Fibroblast of upper back skin (primary cell): ENCODE measurements at regions not wholly inside any gene's neighbourhood (a gene's known extent, or its start where the extent isn't known, plus 50 kb on each side); places are given as distances from the start of the nearest gene placed in this dataset.

Source experiments
- DNase-seq: peaks from one replicate; pipeline ENCODE4 v3.0.0-alpha.2; 2013

DNA sequence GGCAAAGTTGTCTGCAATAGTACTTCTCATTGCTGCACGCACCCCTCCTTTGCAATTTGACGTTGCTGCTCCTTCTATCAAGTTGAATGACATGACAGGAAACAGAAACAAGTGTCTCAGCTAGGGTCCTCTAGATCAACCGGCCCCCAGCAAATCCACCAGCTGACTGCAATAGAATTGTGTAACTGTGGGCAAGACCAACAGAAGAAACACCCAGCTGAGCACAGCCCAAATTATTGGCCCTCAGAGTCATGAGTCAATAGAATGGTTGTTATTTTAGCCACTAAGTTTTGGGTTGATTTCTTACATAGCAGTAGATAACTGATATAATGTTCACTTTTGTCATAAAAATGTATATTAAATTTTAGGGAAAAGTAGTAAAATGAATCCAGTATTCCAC, 202.7 kb downstream of the MAFB start:
- no peak for DNase-seq

DNA sequence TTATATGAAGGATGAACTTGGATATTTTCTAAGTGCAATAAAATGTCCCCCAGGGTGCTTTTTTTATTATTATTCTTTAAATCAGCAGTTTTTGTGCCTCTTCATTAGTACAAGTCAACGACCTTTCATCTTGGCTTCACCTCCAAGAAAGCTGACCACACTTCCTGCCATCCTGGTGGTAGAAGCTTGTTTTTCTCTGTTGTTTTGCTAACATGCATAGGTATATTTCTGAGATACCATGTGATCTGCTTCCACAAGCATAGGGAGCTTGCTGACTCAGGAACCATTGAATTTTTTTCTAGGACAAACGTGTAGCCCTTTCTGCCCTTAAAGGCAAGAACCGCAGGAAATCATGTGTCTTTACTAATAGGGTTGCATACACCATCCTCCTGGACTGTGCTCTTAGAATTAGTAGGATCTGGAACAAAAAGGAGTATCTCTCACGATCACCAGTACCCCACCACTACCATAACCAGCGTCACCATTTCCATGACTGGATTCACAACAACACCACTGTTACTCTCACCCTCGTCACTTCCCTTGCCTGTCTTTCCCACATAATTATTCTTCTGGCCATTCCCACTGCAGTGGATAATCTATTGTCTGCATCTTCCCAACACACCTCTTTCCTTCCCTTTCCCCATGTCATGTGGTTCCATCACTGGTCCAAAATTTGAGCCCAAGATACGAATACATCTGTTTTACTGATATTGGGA, 207.1 kb downstream of the MAFB start:
- DNase-seq, result no peak

DNA sequence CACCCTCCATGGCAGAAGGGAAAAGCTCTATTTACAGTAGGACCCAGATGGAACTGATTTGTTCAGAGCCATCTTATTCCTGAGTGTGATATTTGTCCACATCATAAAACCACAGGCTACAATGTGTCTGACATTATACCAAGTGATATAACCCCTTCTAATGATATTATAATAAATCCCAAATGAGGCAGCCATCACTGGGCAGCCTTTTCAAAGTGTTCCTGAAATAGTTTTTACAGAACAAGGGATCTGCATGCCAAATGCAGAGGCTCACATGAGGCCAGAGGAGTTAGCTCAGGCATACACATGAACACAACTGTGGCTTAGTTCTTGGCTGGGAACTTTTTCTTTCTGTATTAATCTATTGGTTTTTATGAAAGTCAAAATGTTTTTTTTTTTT, 207.7 kb downstream of the MAFB start:
- peak; percentile 42 for DNase-seq

DNA sequence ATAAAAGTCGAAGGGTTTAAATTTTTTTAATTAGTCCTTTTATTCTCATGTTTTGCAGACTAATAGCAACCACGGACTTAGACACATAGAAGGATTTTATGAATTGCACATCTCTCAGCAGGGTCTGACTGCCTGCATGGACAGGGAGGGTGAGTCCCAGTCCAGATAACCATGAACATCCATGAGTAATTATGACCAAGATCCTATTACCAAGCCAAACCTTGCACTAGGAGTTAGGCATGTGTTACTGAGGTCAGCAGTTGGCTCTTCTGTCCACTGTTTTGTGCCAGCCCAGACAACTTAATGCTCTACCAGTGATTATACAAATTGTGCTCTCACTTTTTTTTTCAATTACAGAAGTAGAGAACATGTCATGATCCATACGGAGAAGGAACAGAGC, 211.2 kb downstream of the MAFB start:
- DNase-seq, result no peak

DNA sequence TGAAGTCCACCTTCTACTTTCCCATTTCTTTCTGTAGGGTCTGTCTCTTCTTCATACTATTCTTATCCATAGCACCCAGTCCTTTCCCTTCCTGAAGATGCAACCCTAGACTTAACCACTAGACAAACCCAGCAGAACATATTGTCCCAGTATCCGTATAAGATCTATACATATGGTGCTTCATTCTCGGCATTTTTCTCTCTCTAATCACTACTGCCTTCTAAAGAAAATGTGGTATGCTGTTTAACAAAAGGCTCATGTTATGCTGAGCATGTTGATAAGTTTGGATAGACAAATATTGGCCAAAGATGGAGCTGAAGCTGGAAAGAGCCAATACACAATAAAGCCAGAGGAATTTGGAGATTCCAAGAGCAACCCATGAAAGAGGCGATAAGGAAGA, 212.6 kb downstream of the MAFB start:
- DNase-seq, result peak; percentile 44

DNA sequence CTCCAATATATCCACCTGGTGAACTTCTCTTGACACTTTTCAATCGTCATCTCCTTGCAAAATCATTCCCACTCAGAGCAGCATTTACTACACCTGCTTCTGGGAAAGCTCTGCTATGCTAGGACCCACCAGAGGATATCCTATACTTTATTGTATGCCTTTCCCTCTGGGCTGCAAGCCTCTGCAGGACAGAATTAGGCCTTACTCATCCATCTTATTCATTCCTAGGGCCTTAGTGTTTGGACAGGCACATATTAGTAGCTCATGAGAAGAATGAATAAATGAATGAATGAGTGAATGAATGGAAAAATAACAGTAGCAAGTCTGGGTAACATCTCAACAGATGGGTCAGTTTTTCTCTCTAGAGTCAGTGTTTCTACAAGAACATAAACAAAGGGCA, 216.1 kb downstream of the MAFB start:
- no peak for DNase-seq

DNA sequence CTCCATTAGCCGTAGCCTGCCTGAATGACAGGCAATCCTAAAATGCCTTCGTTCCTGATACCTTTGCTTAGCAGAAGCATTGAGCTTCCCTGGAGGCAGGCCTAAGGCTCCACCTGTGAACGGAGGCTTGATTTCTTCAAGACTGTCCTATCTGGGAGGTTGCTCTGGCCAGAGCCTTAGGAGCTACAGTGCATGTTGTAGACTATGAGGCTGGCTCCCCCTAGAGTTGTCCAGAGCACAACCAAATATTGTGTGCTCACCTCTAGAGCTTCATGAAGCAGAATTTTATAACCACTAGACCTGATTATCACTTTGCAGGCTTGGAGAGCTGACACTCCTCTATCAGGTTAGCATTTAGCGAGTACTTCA, 217.8 kb downstream of the MAFB start:
- DNase-seq, result no peak

DNA sequence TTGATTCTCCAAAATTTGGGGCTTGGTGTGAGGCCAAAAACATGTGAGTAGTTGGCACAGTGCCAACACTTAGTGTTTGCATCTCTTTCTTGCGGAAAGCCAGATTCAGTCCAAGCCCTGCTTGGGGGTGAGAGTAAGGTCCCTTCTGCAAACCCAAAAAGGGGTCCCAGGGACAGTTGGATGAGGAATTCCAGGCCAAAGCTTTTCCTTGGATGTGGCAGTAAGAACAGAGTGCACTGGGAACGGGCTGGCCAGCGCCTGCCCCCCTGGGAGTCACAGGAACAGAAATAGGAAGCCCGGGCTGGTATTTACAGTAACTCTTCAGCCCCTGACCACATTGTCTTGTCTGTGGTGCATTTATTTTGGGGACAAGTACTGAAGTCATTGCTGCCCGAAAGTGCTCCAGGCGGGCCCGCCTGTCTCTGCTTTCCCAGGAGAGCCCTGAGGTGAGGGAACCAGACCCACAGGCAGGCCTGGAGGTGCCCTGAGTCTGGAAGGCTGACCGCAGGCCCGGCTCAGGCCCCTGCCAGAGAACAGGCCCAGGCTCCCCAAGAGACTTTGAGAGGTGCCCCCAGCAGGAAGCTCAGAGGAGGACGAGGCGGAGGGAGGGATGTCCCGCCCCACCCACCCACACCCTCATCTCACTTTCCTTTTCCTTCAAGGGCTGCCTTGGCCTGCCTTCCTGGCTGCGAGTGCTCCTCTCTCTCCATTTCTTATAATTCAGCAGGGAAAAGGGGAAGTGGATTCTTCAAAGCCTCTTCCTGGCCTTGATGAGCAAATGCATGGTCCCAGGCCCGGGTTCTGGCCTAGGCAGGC, 218.4 kb downstream of the MAFB start:
- no peak for DNase-seq

DNA sequence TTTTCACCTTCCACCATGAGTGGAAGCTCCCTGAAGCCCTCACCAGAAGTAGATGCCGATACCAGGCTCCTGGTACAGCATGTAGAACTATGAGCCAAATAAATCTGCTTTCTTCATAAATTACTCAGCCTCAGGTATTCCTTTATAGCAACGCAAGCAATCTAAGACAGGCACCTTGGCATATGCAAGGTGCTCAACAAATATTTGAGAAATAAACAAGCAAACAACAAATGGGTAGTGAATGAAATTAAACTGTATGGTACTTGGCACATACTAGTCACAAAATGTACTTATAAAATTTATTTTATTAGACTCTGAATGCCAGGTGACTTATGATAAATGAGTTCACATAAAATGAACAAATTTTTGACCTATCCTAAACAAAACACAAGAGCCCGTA, 220.3 kb downstream of the MAFB start:
- DNase-seq, result no peak

DNA sequence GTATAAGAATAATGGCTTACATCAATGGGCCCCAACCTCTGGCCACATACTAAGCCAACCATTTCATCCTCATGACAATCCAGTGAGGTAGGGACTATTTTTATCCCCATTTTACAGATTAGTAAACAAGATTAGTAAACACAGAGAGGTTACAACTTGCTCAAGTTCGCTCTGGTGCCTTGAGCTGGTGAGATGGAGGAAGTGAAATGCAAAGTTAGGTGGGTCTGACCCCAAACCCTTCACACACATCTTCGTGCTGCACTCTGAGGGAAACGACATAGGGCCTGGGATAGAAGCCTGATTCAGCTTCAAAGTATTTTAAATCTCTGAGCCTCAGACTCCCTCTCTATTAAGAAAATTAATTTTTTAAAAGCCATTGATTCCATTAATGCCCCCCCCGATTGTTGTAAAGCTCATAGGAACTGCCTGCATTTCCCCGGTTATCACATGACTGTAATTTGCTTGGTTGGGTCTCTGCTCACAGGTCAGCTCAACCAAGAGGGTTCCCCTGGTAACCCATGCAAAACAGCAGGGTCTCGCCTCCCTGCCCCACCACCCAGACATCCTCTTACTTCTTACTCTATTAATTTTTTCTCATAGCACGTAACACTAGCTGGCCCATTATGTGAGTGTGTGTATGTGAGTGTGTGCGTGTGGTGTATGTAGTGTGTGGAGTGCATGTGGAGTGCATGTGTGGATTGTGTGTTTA, 221.2 kb downstream of the MAFB start:
- DNase-seq, result no peak

DNA sequence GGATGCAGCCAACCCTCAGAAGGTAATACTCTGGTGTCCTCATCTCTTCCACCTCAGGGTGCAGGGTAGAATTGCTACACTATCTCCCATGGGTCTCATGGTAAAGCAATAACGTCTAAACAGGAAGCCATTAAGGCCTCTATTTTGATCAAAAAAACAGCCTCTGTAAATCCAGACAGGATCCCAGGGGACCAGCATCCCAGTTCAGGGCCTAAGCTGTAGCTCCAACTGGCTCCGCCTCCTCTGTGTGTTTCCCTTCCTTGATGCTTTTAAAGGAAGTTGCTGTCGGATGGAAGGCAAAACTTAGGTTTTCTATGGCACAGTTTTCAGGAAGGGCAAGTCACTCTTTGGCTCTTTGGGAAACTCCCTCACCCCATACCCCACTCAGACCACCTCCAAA, 222.0 kb downstream of the MAFB start:
- DNase-seq, result no peak

DNA sequence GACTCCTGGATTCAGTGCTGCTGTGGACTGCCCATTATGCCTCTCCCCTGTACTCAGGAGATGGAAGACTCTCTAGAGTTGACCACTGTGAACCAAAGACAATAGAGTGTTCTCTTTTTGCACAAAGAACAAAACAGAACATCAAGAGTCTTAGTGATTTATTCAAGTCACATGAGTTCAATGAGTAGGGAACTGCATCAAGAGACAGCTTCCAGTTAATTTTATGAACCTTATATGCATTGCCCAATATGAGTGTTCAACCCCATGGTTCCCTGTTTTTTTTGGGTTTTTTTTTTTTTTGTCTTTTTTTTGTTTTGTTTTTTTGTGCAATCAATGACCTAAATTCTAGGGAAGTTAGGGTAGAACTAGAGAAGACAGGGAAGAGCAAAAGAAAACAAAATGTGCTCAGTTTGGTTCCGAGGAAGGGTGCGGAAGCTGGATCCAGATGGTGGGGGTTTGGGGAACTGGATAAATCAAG, 224.3 kb downstream of the MAFB start:
- DNase-seq, result no peak

DNA sequence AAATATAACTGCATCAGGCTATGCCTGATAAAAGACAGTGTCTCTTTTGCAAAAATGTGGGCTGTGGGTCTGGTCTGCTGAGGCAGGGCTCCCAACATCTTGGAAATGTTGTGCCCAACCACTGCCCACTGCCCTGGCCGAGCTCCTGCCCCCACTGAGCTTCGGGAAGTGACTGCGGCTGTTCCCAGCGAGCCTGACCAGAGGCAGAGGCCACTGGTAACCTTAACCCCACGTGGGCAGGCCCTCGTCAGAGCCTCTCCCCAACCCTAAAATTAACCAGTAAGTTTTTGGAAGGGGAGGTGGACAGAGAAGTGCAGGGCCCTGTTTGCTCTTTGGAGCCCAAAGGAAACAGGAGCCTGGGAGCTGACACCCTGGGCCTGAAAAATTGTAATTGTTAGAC, 225.9 kb downstream of the MAFB start:
- DNase-seq, result no peak

DNA sequence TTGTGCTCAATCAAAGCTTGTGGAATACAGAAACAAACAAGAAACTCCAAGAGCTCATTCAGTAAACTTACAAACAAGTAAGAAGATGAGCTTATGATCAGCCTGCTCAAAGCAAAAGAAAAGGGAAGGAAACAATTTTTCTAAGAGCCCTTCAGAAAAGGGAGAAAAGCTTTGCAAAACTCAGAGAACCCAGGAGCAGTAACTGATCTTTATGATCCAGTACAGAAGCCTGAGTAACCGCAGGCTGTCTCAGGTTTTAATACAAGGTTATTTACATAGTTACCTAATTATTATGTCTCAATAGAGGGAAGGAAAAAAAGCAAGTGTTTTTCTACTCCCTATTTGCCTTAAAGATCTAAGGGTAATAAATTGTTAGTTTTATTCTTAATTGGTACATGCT, 226.5 kb downstream of the MAFB start:
- DNase-seq, result no peak

DNA sequence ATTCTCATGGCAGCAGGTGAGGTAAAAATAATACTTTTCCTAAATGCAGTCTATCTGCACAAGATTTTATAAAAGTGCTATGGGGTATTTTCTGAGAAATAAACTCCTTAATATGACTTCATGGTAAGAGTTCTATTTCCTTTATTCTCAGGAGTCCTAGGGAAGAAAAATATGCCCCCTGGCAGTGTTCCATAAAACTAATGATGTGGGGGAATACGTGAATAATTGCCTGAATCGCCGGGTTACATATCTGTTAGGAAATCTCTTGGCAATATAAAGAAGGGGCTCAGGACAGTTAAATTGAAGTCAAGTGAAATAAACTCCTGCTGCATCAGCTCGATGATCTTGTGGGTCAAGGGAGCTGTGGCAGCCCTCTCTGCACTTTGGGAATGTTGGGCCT, 229.7 kb downstream of the MAFB start:
- no peak for DNase-seq

DNA sequence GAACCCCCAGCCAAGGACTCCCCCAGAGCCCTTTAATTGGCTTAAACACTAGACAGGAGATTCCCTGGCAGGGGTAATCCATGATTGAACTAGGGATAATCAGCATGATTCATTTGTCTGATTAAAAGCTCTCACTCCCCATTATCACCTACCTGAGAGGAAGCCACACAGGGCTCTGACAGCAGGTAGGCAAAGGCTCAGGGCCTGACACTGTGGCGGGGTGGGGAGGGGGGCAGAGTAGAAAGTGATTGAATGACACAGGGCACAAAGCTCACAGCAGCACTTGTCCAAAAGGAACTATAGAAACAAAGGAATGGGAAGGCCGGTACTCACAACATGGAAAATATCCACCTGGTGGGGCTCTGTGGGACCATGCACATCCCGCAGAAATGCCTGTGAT, 231.6 kb downstream of the MAFB start:
- no peak for DNase-seq

DNA sequence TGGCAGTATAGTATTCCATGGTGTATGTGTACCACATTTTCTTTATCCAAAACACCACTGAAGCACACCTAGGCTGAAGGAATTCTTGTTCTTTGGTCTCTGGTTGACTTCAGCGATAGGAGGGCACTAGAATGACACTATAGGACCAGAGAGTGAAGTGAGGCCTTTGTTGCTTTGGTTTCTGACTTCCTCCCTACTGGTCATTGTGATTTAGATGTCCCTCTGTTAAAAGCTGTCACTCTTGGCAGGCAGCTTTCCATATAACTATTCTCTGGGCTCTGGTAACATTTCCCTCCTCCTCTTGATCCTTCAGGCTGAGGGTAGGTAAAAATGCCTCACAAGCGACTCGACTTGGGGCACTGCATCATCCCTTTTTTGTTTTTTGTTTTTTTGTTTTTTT, 236.3 kb downstream of the MAFB start:
- DNase-seq, result no peak

DNA sequence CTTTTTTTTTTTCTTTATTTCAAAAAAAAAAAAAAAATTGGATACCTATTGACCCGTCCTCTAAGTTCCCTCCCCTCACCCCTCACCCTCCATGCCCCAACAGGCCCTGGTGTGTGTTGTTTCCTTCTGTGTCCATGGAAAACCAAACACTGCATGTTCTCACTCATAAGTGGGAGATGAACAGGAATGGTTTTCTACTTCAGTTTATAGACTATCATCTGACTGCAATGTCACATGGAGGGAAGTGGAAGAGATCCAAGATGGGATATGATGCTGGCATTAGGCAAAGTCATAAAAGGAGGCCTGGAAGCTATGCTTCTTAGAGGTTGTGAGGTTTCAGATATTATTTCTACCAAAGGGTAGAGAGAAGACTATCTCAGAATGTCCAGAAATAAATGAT, 237.5 kb downstream of the MAFB start:
- no peak for DNase-seq

DNA sequence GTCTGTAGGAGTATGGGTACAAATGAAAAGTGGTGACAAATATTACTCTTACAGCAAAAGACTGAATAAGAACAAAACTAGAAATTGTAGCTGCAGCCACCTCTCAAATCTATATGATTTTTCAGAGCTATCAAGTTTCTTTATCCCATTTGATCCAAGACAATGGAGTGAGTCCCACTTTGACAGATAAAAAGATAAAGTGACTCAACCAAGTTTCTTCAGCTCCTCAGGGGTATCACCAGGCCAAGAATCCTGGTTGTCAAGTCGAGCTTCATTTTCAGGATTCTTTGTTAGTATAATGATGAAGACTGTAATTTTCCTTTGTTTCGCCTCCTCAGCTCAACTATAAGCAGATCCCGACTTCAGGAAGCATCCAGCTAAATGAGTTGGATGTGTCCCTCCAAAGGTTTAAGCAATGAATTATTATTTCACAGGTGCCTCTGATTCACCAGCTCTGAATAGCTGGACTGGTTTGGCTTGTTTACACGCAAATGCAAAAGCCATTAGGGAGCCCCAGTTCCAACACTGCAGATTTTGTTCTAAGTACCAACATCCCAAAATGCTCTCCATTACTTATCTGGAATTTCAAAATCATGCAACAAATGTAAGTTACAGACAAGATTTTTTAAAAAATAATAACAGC, 238.9 kb downstream of the MAFB start:
- DNase-seq, result no peak

DNA sequence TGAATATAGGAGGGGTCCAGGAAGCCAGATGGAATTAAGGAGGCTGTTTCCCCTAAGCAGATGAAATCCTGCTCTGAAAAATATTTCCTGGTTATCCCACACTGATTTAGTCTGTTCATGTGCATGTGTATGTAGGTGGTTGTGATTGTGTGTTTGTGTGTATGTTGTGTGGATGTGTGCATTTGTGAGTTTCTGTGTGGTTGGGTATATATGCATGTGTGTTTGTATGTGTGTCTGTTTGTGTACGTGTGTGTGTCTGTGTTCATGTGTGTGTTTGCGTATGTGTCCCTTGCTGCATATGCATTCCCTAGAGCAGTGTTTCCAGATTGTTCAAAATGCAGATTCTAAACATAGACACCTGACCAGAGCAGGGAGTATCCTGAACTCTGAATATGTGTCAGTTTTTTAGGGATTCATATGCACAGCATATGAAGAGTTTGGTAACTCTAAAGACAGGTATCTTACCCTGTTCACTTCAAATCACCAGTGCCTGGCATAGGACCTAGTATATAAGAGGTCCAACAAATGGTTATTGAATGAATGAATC, 239.8 kb downstream of the MAFB start:
- DNase-seq, result no peak

DNA sequence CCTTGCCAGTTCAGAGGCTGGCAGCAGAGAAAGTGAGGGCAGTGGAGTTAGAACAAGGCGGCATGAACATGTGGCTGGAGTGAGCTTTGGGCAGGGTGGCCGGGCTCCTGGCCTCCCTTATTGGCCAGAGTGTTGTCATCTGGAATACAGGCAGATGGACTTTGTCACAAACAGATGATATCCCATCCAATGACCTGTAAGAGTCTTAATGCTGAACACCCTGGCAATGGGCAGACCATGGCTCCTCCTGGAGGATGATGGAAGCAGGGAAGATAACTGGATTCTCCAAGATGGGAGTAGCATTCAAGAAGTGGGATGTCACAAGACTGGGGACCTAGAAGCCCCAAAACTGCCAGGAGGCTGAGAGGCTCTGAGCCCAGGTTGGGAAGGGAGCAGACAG, 242.1 kb downstream of the MAFB start:
- no peak for DNase-seq

DNA sequence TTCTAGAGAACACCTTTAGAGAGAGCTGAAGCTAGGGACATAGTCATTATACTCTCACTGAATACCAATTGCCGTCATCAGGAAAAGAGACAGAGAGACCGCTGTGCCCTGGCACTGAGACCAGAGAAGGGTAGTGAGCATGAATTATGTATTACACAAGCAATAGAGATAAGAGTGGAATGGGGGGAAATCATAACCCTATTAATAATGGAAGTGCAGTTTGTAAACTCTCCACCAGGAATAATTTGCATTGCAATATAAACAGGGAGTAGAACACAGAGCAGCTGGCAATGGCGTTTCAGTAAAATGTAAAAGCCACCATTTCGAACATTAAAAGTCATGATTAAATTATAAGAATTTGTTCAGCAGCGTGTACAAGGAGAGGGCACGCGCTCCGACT, 244.5 kb downstream of the MAFB start:
- no peak for DNase-seq

DNA sequence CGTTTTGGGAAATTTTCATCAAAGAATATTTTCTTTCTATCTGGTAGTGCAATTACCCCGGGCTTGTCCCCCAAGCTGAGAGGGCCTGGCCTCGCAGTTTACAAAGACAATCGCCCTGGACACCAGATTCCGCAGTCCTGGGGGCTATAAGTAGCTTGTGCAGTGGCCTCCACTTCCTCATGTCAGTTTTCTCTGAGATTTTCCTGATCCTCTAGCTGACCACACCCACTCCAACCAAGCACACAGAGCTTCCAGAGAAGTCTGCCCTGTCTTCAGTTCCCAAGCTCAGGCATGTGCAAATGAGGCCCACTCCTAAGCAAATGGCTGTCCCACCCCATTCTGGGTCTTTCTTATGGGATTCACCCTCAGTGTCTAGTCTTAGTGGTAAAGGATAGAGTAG, 245.3 kb downstream of the MAFB start:
- no peak for DNase-seq
